ENCODE measurements at regions not wholly inside any gene's neighbourhood (a gene's known extent, or its start where the extent isn't known, plus 50 kb on each side); places are given as distances from the start of the nearest gene placed in this dataset.
"Not testable (repeated sequence)": the region's sequence is repeated elsewhere in the genome, so short reads cannot be mapped to it uniquely, and the experiment has no call there.

- ATAC-seq: peak in 1 of 2 donors; percentile 19
- intact Hi-C loops (cut with DNase I): no loop called here
- Histone ChIP-seq H3K27ac (no peak overlapping the region), H3K36me3 (no peaks in the 10 kb centered on the region), H3K9me3 (no peaks in the 10 kb centered on the region), H3K27me3 (ENCODE audit: low read depth) (no peaks in the 10 kb centered on the region), H3K4me3 (no peak overlapping the region), H3K4me1 (no peaks in the 10 kb centered on the region)
- TF ChIP-seq, protein P1, sequence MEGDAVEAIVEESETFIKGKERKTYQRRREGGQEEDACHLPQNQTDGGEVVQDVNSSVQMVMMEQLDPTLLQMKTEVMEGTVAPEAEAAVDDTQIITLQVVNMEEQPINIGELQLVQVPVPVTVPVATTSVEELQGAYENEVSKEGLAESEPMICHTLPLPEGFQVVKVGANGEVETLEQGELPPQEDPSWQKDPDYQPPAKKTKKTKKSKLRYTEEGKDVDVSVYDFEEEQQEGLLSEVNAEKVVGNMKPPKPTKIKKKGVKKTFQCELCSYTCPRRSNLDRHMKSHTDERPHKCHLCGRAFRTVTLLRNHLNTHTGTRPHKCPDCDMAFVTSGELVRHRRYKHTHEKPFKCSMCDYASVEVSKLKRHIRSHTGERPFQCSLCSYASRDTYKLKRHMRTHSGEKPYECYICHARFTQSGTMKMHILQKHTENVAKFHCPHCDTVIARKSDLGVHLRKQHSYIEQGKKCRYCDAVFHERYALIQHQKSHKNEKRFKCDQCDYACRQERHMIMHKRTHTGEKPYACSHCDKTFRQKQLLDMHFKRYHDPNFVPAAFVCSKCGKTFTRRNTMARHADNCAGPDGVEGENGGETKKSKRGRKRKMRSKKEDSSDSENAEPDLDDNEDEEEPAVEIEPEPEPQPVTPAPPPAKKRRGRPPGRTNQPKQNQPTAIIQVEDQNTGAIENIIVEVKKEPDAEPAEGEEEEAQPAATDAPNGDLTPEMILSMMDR (IDR thresholded peaks at IDR 0.05): no peak
- no peak for DNase-seq
These were observed 949.2 kb downstream of the TUBA3C start for GRCh38 chr13:18232298-18232993.

- H3K36me3 ChIP-seq; H3K4me1 ChIP-seq; H3K27me3 ChIP-seq (ENCODE audit: low read depth); intact Hi-C loops (cut with DNase I); ATAC-seq; H3K27ac ChIP-seq; H3K9me3 ChIP-seq; DNase-seq; H3K4me3 ChIP-seq: not testable (repeated sequence)
These were observed 957.2 kb downstream of the TUBA3C start for GRCh38 chr13:18224411-18224810.

GRCh38 chr13:18214689-18215088, 966.9 kb downstream of the TUBA3C start:
- H3K4me3 ChIP-seq; H3K27ac ChIP-seq; H3K36me3 ChIP-seq; intact Hi-C loops (cut with DNase I); H3K4me1 ChIP-seq; H3K9me3 ChIP-seq; H3K27me3 ChIP-seq (ENCODE audit: low read depth); DNase-seq: not testable (repeated sequence)
- ATAC-seq: peak in 1 of 2 donors; percentile 62

DNA sequence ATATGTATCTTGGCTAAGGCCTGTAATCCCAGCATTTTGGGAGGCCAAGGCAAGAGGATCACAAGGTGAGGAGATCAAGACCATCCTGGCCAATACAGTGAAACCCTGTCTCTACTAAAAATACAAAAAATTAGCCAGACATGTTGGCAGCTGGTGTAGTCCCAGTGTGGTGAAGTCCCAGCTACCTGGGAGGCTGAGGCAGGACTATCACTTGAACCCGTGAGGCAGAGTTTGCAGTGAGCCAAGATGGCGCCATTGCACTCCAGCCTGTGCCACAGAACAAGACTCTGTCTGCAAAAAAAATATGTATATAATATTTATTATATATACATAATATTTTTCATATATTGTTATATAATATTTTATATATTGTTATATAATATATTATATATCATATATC, 968.1 kb downstream of the TUBA3C start:
- DNase-seq; H3K36me3 ChIP-seq; H3K27me3 ChIP-seq (ENCODE audit: low read depth); H3K4me3 ChIP-seq; H3K9me3 ChIP-seq; intact Hi-C loops (cut with DNase I); H3K4me1 ChIP-seq; H3K27ac ChIP-seq: not testable (repeated sequence)
- peak; percentile 46 to 47 for ATAC-seq

DNA sequence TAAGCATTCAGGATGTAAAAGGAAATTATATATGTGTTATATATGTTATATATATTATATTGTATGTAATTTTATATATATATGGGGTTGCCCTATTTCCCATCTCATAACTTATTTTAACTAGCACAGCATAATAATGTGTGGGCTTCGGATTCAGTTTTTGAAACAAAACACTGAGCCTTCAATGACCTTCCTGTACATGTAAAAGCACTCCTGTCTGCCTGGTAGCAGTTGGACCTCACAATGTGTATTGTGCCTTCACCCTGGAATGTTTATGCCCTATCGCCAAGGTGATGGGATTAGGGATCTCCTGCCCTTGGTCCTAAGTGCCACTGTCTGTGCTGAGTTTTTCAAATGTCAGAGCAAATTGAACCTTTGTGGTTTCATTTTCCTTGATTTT, 968.8 kb downstream of the TUBA3C start:
- no peak overlapping the region for H3K4me3 ChIP-seq
- H3K27ac ChIP-seq: no peak overlapping the region
- no peaks in the 10 kb centered on the region for H3K36me3 ChIP-seq
- no peaks in the 10 kb centered on the region for H3K9me3 ChIP-seq
- DNase-seq: peak; percentile 51
- TF ChIP-seq, protein P1 (IDR thresholded peaks at IDR 0.05): no peak
- H3K4me1 ChIP-seq: no peaks in the 10 kb centered on the region
- no peaks in the 10 kb centered on the region for H3K27me3 ChIP-seq (ENCODE audit: low read depth)
- intact Hi-C loops (cut with DNase I): no loop called here
- ATAC-seq: peak; percentile 83 to 86

GRCh38 chr13:18211752-18212560, 969.7 kb downstream of the TUBA3C start:
- intact Hi-C loops (cut with DNase I); H3K36me3 ChIP-seq; H3K4me1 ChIP-seq; H3K27ac ChIP-seq; H3K27me3 ChIP-seq (ENCODE audit: low read depth); H3K9me3 ChIP-seq; H3K4me3 ChIP-seq: not testable (repeated sequence)
- peak; percentile 69 for DNase-seq
- ATAC-seq: peak; percentile 87 to 97

DNA sequence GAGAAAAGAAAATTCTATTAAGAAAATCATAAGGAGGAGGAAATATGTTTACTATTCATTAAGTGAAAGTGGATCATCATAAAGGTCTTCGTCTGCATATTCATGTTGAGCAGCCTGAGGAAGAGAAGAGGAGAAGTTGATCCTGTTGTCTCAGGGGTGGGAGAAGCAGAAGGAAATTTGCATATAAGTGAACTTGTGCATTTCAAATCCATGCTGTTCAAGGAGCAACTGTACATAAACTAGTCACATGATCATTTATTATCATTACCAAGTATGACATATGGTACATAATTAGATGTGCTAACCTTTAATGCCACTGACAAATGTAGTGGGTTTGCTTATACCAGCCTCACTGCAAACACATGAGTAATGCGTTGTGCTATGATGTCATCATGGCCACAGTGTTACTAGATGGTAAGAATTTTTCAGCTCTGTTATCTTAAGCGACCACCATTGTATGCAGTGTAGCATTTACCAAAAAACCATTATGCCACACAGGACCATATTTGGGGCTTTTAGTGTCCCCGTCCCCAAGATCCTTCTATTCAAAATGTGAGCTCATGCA, 976.9 kb downstream of the TUBA3C start:
- H3K36me3 ChIP-seq; DNase-seq; H3K27ac ChIP-seq; intact Hi-C loops (cut with DNase I); H3K27me3 ChIP-seq (ENCODE audit: low read depth); H3K4me1 ChIP-seq; H3K9me3 ChIP-seq; H3K4me3 ChIP-seq: not testable (repeated sequence)
- peak; percentile 39 to 67 for ATAC-seq

GRCh38 chr13:18195365-18195678, 986.3 kb downstream of the TUBA3C start:
- H3K4me1 ChIP-seq; H3K36me3 ChIP-seq; H3K27ac ChIP-seq; intact Hi-C loops (cut with DNase I); H3K9me3 ChIP-seq; DNase-seq; H3K27me3 ChIP-seq (ENCODE audit: low read depth); H3K4me3 ChIP-seq: not testable (repeated sequence)
- ATAC-seq: peak; percentile 10 to 48

- H3K36me3 ChIP-seq; H3K27me3 ChIP-seq (ENCODE audit: low read depth); intact Hi-C loops (cut with DNase I); H3K9me3 ChIP-seq; H3K4me1 ChIP-seq; H3K27ac ChIP-seq; H3K4me3 ChIP-seq; DNase-seq: not testable (repeated sequence)
- ATAC-seq: peak; percentile 28 to 37
These were observed 986.8 kb downstream of the TUBA3C start for GRCh38 chr13:18194631-18195364.

DNA sequence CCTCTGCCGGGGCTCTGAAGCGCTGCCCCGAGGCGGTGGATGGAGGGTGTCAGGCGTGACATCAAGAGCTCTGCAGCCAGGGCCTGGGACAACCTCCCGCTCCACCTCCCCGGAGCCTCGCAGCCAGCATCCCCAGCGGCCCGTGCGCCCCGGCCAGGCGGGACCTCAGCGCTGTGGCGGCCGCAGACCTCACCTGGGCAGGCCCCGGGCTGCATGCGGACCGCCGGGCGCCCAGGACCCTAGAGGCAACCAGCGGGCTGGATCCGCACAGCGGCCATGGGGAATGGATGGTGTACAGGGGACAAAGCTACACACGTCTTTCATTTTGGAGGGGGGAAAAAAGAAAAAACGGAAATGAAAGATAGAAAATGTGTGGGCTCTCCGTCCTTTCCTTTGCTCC, 987.5 kb downstream of the TUBA3C start:
- H3K9me3 ChIP-seq; intact Hi-C loops (cut with DNase I); H3K4me1 ChIP-seq; H3K36me3 ChIP-seq; H3K27me3 ChIP-seq (ENCODE audit: low read depth); DNase-seq; H3K4me3 ChIP-seq; H3K27ac ChIP-seq: not testable (repeated sequence)
- ATAC-seq: peak; percentile 55 to 59

Measured in lower lobe of right lung (tissue), 2 donors.